Neural cell (in vitro differentiated cells): ENCODE measurements at regions not wholly inside any gene's neighbourhood (a gene's known extent, or its start where the extent isn't known, plus 50 kb on each side); places are given as distances from the start of the nearest gene placed in this dataset.

Experiments
- EP300 ChIP-seq: fragments of 450-650 bp; conservative IDR thresholded peaks from 2 replicates; pipeline ENCODE4 v1.6.1; 2014; ENCODE audit warnings: antibody characterized with exemption, mild to moderate bottlenecking, moderate library complexity; ENCODE audit not compliant: poor library complexity, severe bottlenecking
- POLR2AphosphoS5 ChIP-seq: IDR thresholded peaks from 2 replicates; pipeline ENCODE4 v1.6.1; 2012

GRCh38 chr3:115518100-115518852 lies 105.0 kb upstream of the GAP43 start:
- TF ChIP-seq POLR2AphosphoS5: peak; percentile 83
- peak; percentile 91 for TF ChIP-seq EP300
